ENCODE measurements at regions not wholly inside any gene's neighbourhood (a gene's known extent, or its start where the extent isn't known, plus 50 kb on each side); places are given as distances from the start of the nearest gene placed in this dataset.

GRCh38 chr5:6202968-6203365 lies 175.4 kb downstream of the MED10 start:
- TF ChIP-seq CTCF (IDR thresholded peaks at IDR 0.05) (no peak), POLR2A (IDR thresholded peaks at IDR 0.05) (no peak)
